ENCODE measurements at regions not wholly inside any gene's neighbourhood (a gene's known extent, or its start where the extent isn't known, plus 50 kb on each side); places are given as distances from the start of the nearest gene placed in this dataset.

DNA sequence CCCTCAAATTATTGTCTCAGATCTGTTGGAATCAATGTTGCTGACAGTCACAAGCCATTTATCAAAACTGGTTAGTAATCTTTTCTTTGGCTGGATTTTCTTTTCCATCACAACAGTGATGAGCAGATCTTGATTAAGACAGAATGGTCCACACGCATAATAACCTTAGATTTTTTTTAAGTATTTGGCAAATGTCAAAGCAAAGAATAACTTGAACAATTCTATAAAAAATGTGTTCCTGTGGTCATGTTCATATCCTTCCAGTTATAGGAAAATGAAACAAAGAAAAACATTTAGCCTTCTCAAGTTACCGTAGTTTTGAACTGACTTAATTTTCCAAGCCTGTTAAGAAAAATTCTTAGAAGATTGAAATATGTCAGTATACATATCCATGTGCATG, 659.9 kb upstream of the ID2 start:
- no peak for TF ChIP-seq TEAD4 (IDR thresholded peaks at IDR 0.05)
- TF ChIP-seq EGR1 (IDR thresholded peaks at IDR 0.05), result no peak
- TF ChIP-seq, protein P1, sequence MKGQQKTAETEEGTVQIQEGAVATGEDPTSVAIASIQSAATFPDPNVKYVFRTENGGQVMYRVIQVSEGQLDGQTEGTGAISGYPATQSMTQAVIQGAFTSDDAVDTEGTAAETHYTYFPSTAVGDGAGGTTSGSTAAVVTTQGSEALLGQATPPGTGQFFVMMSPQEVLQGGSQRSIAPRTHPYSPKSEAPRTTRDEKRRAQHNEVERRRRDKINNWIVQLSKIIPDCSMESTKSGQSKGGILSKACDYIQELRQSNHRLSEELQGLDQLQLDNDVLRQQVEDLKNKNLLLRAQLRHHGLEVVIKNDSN (IDR thresholded peaks at IDR 0.05), result no peak
- TF ChIP-seq, protein P2, sequence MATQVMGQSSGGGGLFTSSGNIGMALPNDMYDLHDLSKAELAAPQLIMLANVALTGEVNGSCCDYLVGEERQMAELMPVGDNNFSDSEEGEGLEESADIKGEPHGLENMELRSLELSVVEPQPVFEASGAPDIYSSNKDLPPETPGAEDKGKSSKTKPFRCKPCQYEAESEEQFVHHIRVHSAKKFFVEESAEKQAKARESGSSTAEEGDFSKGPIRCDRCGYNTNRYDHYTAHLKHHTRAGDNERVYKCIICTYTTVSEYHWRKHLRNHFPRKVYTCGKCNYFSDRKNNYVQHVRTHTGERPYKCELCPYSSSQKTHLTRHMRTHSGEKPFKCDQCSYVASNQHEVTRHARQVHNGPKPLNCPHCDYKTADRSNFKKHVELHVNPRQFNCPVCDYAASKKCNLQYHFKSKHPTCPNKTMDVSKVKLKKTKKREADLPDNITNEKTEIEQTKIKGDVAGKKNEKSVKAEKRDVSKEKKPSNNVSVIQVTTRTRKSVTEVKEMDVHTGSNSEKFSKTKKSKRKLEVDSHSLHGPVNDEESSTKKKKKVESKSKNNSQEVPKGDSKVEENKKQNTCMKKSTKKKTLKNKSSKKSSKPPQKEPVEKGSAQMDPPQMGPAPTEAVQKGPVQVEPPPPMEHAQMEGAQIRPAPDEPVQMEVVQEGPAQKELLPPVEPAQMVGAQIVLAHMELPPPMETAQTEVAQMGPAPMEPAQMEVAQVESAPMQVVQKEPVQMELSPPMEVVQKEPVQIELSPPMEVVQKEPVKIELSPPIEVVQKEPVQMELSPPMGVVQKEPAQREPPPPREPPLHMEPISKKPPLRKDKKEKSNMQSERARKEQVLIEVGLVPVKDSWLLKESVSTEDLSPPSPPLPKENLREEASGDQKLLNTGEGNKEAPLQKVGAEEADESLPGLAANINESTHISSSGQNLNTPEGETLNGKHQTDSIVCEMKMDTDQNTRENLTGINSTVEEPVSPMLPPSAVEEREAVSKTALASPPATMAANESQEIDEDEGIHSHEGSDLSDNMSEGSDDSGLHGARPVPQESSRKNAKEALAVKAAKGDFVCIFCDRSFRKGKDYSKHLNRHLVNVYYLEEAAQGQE (IDR thresholded peaks at IDR 0.05; ENCODE audit: low read depth), result no peak
- TF ChIP-seq NFIC (IDR thresholded peaks at IDR 0.05), result no peak
- no peak for TF ChIP-seq RAD21 (IDR thresholded peaks at IDR 0.05; ENCODE audit: low read depth)
- TF ChIP-seq ZBTB7A (IDR thresholded peaks at IDR 0.05; ENCODE audit: low read depth), result no peak
- TF ChIP-seq CREB1 (IDR thresholded peaks at IDR 0.05; ENCODE audit: low read depth), result no peak
- no peak for TF ChIP-seq YY1 (IDR thresholded peaks at IDR 0.05; ENCODE audit: low read depth)
- TF ChIP-seq, protein P3, sequence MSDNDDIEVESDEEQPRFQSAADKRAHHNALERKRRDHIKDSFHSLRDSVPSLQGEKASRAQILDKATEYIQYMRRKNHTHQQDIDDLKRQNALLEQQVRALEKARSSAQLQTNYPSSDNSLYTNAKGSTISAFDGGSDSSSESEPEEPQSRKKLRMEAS (IDR thresholded peaks at IDR 0.05), result no peak
- TF ChIP-seq EP300 (IDR thresholded peaks at IDR 0.05; ENCODE audit: borderline replicate concordance), result no peak
- TF ChIP-seq TAF1 (IDR thresholded peaks at IDR 0.05; ENCODE audit: low read depth), result no peak
- TF ChIP-seq CEBPB (IDR thresholded peaks at IDR 0.05), result no peak
- no peak for TF ChIP-seq FOXM1 (IDR thresholded peaks at IDR 0.05; ENCODE audit: borderline replicate concordance, low read depth)

DNA sequence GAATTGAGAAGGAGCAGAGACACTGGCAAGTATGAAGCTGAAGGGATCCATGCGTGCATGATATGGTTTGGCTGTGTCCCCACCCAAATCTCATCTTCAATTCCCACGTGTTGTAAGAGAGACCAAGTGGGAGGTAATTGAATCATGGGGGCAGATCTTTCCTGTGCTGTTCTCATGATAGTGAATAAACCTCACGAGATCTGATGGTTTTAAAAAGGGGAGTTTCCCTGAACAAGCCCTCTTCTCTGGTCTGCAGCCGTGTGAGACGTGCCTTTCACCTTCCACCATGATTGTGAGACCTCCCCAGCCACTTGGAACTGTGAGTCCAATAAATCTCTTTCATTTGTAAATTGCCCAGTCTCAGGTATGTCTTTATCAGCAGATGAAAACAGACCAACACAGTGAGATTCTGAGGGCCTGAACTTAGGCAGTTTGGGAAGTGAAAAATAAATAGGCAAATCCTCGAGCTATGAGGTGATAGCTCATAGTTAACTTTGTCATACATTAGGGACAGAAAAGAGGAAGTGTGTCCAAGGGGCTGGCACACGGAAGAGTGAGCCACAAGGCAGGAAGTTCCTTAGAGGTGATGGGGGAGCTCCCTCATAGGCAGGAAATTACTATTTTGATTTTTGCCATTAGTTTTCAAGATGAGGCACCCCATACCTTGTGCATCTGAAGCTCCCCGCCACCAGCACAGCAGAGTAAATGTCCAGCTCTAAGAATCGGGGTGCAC, 658.8 kb upstream of the ID2 start:
- TF ChIP-seq TAF1 (IDR thresholded peaks at IDR 0.05; ENCODE audit: low read depth) (no peak), FOXM1 (IDR thresholded peaks at IDR 0.05; ENCODE audit: borderline replicate concordance, low read depth) (no peak)
- TF ChIP-seq, protein P3 (IDR thresholded peaks at IDR 0.05), result no peak

DNA sequence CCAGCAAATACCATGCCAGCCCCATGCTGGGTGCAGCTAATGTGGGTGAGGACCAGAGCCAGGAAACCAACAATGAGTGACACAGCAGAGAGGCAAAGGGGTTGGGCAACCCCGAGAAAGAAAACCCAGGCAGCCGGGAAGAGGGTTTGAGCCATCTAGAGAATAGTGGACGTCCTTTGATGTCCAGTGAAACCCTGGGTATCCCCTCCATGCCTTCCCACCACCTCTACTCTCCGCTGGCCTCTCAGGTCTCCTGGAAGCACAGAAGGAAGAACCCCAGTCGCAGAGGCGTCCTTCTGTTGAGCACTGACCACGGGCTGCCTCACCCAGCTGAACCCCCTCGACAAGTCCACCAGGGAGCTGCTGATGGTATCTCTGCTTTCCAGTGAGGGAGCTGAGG, 657.4 kb upstream of the ID2 start:
- TF ChIP-seq FOXM1 (IDR thresholded peaks at IDR 0.05; ENCODE audit: borderline replicate concordance, low read depth) (no peak), EGR1 (IDR thresholded peaks at IDR 0.05) (no peak), EP300 (IDR thresholded peaks at IDR 0.05; ENCODE audit: borderline replicate concordance) (no peak), TCF12 (IDR thresholded peaks at IDR 0.05; ENCODE audit: low read depth) (no peak), NFIC (IDR thresholded peaks at IDR 0.05) (no peak), CREB1 (IDR thresholded peaks at IDR 0.05; ENCODE audit: low read depth) (no peak)

DNA sequence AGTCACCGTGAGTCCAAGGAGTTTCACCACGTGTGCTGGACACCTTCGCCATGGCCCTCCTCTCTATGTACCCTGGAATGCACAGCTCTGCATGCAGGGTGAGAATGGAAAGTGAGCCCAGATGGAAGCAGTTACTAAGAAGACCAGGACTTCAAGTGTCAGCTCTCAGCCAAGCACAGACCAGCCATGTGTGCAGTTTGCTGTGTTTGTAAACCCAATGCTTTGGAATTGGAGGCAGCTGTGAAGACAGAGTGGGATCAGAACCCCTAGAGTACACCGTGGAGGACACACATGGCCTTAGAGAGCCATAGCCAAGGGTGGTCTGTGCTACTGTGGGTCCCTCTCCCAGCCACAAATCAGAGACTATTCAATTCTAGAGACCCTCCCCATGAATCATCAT, 655.5 kb upstream of the ID2 start:
- TF ChIP-seq, protein P1 (IDR thresholded peaks at IDR 0.05), result no peak

DNA sequence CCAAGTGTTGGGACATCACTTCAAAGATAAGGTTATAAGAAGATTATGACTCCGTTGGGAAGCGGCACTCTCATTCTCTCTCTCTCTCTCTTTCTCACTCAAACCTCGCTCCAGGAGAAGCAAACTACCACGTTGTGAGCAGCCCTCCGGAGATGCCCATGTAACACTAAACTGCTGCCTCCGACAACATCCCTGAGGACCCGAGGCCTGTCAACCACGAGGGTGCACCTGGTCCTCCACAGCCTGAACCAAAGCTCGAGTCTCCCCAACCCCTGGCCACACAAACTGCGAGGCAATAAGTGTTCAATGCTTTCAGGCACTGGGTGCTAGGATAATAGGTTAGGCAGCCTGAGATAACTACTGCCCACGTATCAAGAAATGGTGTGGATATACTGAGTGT, 654.5 kb upstream of the ID2 start:
- TF ChIP-seq, protein P1 (IDR thresholded peaks at IDR 0.05), result no peak
- TF ChIP-seq RAD21 (IDR thresholded peaks at IDR 0.05; ENCODE audit: low read depth), result no peak
- no peak for TF ChIP-seq TEAD4 (IDR thresholded peaks at IDR 0.05)
- no peak for TF ChIP-seq FOXM1 (IDR thresholded peaks at IDR 0.05; ENCODE audit: borderline replicate concordance, low read depth)
- no peak for TF ChIP-seq ZBTB7A (IDR thresholded peaks at IDR 0.05; ENCODE audit: low read depth)
- no peak for TF ChIP-seq TAF1 (IDR thresholded peaks at IDR 0.05; ENCODE audit: low read depth)
- TF ChIP-seq YY1 (IDR thresholded peaks at IDR 0.05; ENCODE audit: low read depth), result no peak
- no peak for TF ChIP-seq EP300 (IDR thresholded peaks at IDR 0.05; ENCODE audit: borderline replicate concordance)
- TF ChIP-seq, protein P3 (IDR thresholded peaks at IDR 0.05), result no peak
- TF ChIP-seq, protein P2 (IDR thresholded peaks at IDR 0.05; ENCODE audit: low read depth), result no peak
- no peak for TF ChIP-seq CEBPB (IDR thresholded peaks at IDR 0.05)
- TF ChIP-seq CREB1 (IDR thresholded peaks at IDR 0.05; ENCODE audit: low read depth), result no peak
- no peak for TF ChIP-seq NFIC (IDR thresholded peaks at IDR 0.05)
- TF ChIP-seq EGR1 (IDR thresholded peaks at IDR 0.05), result no peak
- no peak for TF ChIP-seq TCF12 (IDR thresholded peaks at IDR 0.05; ENCODE audit: low read depth)

DNA sequence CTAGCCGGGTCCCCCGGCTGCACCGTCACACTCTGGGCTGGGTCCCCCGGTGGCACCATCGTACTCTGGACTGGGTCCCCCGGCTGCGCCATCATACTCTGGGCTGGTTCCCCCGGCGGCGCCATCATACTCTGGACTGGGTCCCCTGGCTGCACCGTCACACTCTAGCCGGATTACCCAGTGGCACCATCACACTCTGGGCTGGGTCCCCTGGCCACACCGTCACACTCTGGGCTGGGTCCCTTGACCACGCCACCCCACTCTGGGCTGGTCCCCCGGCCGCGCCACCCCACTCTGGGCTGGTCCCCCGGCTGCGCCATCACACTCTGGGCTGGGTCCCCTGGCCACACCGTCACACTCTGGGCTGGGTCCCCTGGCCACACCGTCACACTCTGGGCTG, 653.8 kb upstream of the ID2 start:
- TF ChIP-seq EGR1 (IDR thresholded peaks at IDR 0.05), result no peak
- no peak for TF ChIP-seq TAF1 (IDR thresholded peaks at IDR 0.05; ENCODE audit: low read depth)
- no peak for TF ChIP-seq CREB1 (IDR thresholded peaks at IDR 0.05; ENCODE audit: low read depth)
- TF ChIP-seq FOXM1 (IDR thresholded peaks at IDR 0.05; ENCODE audit: borderline replicate concordance, low read depth), result no peak
- no peak for TF ChIP-seq EP300 (IDR thresholded peaks at IDR 0.05; ENCODE audit: borderline replicate concordance)
- no peak for TF ChIP-seq TEAD4 (IDR thresholded peaks at IDR 0.05)
- TF ChIP-seq, protein P3 (IDR thresholded peaks at IDR 0.05), result no peak
- no peak for TF ChIP-seq TCF12 (IDR thresholded peaks at IDR 0.05; ENCODE audit: low read depth)
- TF ChIP-seq CEBPB (IDR thresholded peaks at IDR 0.05), result no peak
- TF ChIP-seq, protein P1 (IDR thresholded peaks at IDR 0.05), result no peak
- TF ChIP-seq NFIC (IDR thresholded peaks at IDR 0.05), result no peak
- TF ChIP-seq ZBTB7A (IDR thresholded peaks at IDR 0.05; ENCODE audit: low read depth), result no peak
- TF ChIP-seq RAD21 (IDR thresholded peaks at IDR 0.05; ENCODE audit: low read depth), result no peak
- TF ChIP-seq, protein P2 (IDR thresholded peaks at IDR 0.05; ENCODE audit: low read depth), result no peak
- no peak for TF ChIP-seq YY1 (IDR thresholded peaks at IDR 0.05; ENCODE audit: low read depth)
